Activated CD8-positive, alpha-beta memory T cell treated with anti-CD3 and anti-CD28 coated beads for 36 hours (primary cell): ENCODE measurements at regions not wholly inside any gene's neighbourhood (a gene's known extent, or its start where the extent isn't known, plus 50 kb on each side); places are given as distances from the start of the nearest gene placed in this dataset.

Source experiments
- CTCF ChIA-PET: fragments of 350-600 bp; sonication (Branson Sonifier 250); formaldehyde crosslinking; loops from one replicate; lab custom pipeline; 2021; ENCODE audit warnings: antibody characterized with exemption; lab: Charles Lee
- POLR2A ChIA-PET: fragments of 350-600 bp; sonication (Branson Sonifier 250); formaldehyde crosslinking; loops from one replicate; lab custom pipeline; 2021; ENCODE audit warnings: antibody characterized with exemption; lab: Charles Lee

- CTCF ChIA-PET = no interaction called here
- POLR2A ChIA-PET = no interaction called here
Observed at GRCh38 chr15:101554115-101554915, 64.8 kb upstream of the PCSK6 start.

GRCh38 chr15:101551696-101552591, 62.4 kb upstream of the PCSK6 start:
- ChIA-PET POLR2A (no interaction called here), CTCF (interaction anchor here (0.7 kb wide), 1 partner anchor 90 kb away, joined by 3 read pairs; no protein-coding TSS in a partner anchor)

GRCh38 chr15:101550124-101550523, 60.6 kb upstream of the PCSK6 start:
- CTCF ChIA-PET = no interaction called here

GRCh38 chr15:101549647-101550046, 60.1 kb upstream of the PCSK6 start:
- ChIA-PET CTCF (no interaction called here), POLR2A (no interaction called here)

More at GRCh38 chr15:101550124-101550523, 60.6 kb upstream of the PCSK6 start:
- POLR2A ChIA-PET = no interaction called here

- POLR2A ChIA-PET = no interaction called here
- CTCF ChIA-PET = no interaction called here
Observed at GRCh38 chr15:101547737-101548136, 58.2 kb upstream of the PCSK6 start.

- ChIA-PET CTCF (no interaction called here), POLR2A (no interaction called here)
Observed at GRCh38 chr15:101545548-101546505, 56.3 kb upstream of the PCSK6 start.

GRCh38 chr15:101544613-101544945, 55.1 kb upstream of the PCSK6 start:
- ChIA-PET POLR2A (no interaction called here), CTCF (no interaction called here)

- CTCF ChIA-PET = no interaction called here
- POLR2A ChIA-PET = no interaction called here
Observed at GRCh38 chr15:101543926-101544612, 54.6 kb upstream of the PCSK6 start.

- CTCF ChIA-PET = no interaction called here
- POLR2A ChIA-PET = no interaction called here
Observed at GRCh38 chr15:101543431-101543830, 53.9 kb upstream of the PCSK6 start.

- CTCF ChIA-PET = no interaction called here
- POLR2A ChIA-PET = no interaction called here
Observed at GRCh38 chr15:101543026-101543390, 53.5 kb upstream of the PCSK6 start.

- CTCF ChIA-PET = no interaction called here
- POLR2A ChIA-PET = interaction anchor here (0.6 kb wide), 1 partner anchor 49 kb away, joined by 3 read pairs; no protein-coding TSS in a partner anchor
Observed at GRCh38 chr15:101542306-101543025, 53.0 kb upstream of the PCSK6 start.

- POLR2A ChIA-PET = interaction anchor here (0.6 kb wide), 1 partner anchor 49 kb away, joined by 3 read pairs; no protein-coding TSS in a partner anchor
Observed at GRCh38 chr15:101541501-101542292, 52.2 kb upstream of the PCSK6 start.

GRCh38 chr15:101540480-101541239, 51.2 kb upstream of the PCSK6 start:
- POLR2A ChIA-PET = no interaction called here
- CTCF ChIA-PET = no interaction called here

More at GRCh38 chr15:101541501-101542292, 52.2 kb upstream of the PCSK6 start:
- CTCF ChIA-PET = no interaction called here

- ChIA-PET CTCF (no interaction called here), POLR2A (no interaction called here)
Observed at GRCh38 chr15:101539930-101540329, 50.4 kb upstream of the PCSK6 start.

GRCh38 chr15:101539492-101539891, 50.0 kb upstream of the PCSK6 start:
- CTCF ChIA-PET = no interaction called here
- POLR2A ChIA-PET = no interaction called here
